Fibroblast of skin of left biceps (primary cell): ENCODE measurements at regions not wholly inside any gene's neighbourhood (a gene's known extent, or its start where the extent isn't known, plus 50 kb on each side); places are given as distances from the start of the nearest gene placed in this dataset.
A peak's percentile ranks its signal among the peaks of the same experiment; 100 is the strongest.
"Not testable (repeated sequence)": the region's sequence is repeated elsewhere in the genome, so short reads cannot be mapped to it uniquely, and the experiment has no call there.

Experiments used
- DNase-seq, 2 experiments: peaks; one replicate each; pipeline ENCODE4 v3.0.0-alpha.2; 2013; ENCODE audit warnings: low read depth in 2 of 2

DNA sequence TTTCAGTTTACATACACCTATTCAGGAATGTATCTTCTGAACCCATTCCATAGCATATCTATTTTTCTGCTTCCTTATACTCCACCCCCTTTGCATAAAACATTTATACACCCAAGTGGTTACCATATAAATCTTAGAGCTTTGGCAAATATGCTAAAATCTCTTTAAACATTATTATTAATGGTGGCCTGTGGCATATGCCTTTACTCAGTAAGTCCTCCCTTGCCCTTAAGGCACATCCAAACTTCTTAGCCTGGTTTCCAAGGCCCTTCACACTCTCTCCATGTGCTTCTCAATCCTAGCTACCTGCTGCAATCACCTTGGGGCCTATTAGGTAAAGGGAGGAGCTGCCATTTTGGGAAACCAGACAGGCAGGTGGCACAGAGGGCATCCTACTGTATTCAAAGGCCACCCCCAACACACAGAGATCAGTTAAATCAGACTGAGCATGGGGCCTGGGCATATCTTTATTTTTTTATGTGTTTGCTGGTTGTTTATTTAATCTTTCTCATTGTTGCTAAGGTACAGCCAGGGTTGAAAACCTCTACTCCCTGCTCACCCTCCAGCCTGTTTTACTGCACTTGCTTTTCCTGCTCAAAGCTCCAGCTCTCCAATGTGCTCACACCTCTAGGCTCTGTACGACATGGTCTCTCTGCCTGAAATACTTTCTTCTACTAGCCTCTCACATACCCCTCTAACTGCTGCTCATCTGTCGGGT lies 242.8 kb upstream of the HNRNPA3 start:
- DNase-seq: no peak

DNA sequence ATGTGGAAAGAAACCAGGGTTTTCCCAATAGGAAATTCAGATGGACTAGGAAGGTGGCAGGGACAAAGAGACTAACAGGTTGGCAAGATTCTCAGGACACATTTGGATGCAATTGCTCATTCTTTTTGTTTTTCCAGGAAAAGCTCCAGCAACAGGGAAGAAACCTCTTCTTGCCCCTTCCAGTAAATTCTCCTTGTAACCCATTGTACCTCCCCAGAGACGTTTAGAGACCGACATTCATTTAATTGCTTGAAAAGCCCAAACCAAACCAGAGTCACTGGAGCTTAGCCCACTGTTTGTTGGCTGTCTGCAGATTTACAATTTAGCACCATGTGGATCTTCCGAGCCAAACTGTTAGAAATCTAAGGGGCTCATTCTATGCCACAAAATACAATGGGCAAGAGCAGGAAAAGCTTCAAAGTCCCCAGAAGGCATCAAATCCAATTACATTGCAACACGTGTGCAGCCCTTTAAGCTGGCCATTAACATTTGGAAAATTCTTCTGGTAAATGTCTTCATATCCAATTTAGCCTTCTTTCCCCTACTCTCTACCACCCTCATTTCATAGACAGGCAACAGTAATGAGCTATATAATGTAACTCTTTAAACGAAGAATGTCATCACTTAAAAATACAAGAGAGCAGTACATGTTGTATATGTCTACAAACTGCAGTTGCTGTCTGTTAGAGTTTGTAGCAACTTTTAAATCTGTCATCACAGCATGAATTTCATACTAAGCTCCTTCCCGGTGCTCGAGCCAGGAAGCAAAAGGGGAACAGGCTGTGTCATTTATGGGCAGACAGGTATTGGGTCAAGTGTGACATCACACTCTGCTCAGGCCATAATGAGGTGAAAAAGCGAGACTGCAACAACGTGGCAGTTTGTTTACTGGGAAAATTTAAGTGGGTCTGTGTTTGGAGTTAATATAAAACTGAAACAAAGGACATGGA lies 235.6 kb upstream of the HNRNPA3 start:
- DNase-seq: no peak

DNA sequence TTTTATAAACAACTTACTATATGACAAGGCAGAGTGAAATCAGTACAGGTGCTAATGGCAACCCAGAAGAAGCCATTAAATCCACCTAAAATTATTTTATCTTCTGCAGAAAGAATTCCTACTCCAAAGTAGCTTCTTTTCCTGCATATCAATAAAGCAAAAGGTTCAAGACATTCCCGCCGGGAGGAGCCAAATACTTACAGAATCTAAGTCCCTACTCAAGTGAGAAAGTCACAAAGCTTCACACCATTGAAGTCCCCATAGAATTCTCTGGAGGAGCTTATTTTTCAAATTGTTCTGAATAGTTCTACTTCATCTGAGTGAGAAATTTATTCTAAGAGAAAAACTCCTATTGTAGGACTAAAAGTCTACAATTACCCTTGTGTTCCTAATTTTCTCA lies 233.7 kb upstream of the HNRNPA3 start:
- no peak for DNase-seq

DNA sequence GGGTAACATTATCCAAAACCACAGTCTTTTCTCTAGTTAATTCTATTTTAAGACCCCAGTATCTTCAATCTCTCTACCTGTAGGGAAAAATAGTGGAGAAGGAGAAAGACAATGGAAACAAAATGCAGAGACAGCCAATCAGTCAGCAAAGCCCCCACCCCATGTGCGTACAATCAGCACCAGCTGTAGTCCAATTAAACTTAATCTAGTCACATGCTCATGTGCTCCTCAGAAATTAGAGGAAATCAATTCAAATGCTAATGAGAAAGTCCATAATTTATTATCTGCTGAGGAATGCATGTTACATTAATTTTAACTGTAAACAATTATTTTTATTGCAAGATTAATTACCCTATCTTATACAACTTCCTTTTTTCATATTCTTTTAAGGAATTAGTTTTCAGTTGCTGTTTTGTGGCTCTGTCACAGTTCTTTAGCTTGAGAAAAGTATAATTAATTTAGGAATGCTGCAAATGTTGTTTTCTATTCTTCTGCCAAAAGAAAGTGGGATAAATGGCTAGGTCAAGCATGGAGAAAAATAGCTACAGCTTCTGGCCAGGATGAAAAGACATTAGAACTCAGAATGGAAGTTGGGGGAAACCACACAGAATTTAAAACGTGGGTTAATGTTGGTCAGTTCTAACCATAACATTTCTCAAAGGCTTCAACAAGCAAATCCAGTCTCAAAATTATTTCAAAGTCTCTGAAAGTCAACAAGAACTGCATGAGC lies 232.4 kb upstream of the HNRNPA3 start:
- DNase-seq: no peak

DNA sequence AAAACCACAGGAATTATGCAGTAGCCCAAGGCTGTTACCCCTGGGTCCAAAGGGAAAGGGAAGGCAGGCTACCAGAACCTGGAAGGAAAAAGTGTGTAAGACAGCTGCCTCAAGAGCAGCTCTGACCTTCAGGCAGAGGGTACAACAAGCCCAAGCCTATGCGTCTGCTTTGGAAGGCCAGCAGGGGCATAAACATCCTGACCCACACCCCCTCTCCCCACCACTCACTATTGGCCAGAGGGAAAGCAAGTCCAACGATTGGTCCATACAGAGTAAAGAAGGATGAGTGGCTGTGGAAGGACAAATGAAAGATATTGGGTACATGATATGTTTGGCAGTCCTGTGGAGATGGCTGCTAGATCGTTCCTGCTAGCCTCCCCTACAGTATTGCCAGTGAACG lies 227.6 kb upstream of the HNRNPA3 start:
- DNase-seq: no peak

DNA sequence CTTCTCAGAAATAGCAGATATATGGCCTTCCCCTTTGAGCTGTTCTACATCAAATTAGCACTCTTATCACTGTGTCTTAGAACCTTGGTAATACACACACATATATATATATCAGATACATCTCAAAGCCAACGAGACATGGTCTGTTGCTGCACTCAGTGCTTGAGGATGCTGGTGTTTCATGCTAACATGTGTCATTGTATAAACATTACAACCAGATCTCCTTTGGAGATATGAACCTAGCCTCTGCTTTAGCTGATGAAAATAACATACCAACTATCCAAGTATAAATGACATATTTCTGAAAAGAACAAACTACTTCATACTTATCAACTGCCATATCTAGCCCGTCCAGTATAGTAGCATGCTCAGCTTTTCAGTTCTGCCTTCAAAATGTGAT lies 226.7 kb upstream of the HNRNPA3 start:
- DNase-seq: no peak

DNA sequence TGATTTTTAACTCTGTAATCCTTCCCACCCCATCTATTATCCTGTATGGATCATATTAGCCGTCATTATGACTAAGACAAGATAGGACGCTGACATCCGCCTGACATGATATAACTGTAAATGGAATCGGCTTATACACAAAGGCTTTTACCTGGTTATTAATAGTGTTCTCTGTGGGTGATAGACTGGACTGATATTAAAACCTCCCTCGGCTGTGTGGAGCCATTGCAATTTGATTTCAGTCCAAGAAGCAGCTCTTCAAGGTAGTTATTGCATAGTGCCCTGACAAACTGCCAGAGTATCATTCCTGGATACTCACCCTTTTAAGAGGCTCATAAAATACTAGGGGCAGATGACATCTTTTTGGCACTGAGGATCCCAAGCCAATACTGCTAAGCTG lies 226.1 kb upstream of the HNRNPA3 start:
- DNase-seq: no peak

DNA sequence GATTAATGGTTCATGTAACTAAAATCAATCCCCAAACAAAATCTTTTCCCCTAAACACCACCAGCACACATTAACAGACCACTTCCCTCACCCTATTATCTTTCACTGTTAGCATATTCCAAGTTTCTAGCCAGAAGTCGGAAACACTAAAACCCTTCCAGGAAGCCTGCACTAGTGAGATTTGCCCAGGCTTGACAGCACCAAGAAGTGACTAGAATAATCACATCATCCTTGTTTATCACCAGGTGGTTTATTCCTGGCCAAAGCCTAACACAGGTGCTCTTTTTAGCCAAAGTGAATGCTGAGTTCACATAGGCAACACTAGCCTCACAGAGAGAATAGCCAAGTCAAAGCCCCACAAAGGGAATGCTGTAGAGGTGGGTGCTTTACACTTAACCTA lies 221.2 kb upstream of the HNRNPA3 start:
- no peak for DNase-seq

DNA sequence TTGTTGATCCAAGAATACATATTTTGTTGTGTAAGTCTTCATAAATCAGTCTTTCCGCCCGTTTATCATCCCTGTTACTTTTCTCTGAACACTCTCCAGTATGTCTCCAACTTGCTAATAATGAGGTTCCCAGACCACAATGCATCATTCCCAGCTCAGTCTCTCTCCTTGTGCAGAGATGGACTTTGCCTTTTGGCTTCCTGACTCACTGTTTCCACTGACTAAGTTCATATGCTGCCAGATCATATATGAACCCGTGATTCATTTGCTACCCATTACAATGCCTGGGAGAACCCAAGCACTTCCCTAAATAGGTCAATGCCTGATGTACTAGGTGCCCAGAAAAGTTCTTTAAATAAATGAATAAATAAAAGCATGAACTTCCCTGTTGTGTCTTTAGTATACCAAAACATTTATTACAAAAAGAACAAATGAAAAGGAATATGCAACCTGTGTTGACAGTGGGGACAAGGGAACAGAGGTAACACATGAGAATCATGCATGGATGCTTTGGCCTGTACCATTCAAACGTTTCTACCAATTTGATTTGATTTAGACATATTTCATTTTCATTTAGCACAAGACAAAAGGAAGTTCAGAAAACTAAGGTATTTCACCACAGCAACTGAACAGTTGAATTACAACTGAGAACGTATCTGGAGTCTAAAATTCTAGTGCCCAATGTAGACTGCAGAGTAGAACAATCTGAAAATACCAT lies 215.4 kb upstream of the HNRNPA3 start:
- DNase-seq: peak; percentile 87 to 91

DNA sequence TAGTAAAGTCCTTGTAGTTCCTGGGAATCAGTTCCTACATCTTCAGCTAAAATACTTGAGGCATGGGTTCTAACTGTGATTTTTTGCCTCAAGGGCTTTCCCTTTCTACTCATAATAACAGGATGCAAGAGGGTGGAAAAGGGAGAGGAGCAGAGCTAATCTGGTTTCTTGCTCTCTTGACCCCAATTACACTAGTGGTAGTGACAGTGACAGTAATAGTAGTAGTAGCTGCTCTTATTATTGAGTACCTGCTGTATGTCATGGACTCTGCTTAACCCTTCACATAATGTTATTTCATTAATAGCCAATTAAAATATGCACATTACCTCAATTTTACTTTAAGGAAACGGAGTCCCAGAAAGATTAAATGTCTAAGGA lies 214.8 kb upstream of the HNRNPA3 start:
- no peak for DNase-seq

DNA sequence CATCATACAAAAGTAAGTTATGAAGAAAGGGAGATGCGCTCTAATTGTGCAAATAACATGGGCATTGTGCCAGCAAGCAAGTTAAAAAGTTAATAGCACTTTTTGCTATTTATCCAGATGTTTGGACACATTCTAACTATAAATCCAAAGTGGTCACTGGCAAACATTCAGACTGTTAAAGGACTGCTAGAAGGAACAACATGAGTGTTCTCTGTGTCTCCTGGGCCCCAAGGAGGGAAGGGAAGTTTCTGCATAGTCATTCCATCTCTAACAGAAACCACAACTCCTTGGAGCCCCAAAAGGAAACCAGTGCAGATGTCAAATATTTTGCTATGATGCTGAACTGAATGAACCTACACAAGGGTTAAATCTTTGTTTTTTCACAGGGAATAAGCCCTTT lies 213.3 kb upstream of the HNRNPA3 start:
- DNase-seq: peak; percentile 77 to 80

DNA sequence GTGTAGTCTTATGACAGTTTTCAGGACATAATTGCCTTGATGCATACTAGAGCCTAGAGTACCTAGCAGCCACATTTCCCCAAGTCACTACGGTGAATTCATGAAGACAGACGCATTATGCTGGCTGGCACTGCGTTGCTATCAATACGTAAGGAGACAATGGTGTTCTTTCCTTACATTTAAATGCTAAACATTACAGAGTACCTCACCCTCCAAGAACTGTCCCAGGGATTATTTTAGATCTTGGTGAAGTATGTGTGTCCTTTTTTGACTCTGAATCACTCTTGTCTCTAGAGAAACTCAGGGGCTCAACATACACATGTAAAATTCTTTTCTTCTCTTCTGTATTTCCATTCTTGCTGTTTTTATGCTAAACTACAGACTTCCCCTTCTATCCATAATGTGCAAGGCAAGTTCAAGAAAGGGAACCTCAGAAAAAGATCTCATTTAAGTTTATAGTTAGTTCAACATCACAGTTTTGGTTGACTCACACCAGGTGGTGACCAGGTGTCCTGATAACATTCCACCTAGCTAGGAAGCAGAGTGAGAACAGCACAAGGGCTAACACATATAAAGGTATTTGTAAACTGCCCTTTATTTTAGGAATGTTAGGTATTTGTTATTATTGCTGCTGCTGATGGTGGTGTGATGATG lies 212.4 kb upstream of the HNRNPA3 start:
- no peak for DNase-seq

DNA sequence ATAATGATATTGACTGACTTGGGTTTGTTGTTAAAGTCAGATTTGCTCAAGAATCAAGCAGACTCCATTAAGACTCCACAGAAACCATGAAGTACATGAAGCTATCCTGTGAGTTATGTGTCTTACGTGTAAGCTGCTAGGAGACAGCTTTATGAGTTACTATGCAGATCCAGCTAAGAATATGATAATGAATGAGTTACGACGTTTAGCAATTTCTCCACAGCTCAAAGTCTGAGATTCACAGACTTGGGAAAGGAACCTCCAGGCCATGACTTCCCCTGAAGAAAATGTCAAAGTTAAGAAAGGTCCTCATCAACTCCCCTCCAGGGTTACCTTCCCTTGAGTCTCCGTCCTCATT lies 211.9 kb upstream of the HNRNPA3 start:
- no peak for DNase-seq

DNA sequence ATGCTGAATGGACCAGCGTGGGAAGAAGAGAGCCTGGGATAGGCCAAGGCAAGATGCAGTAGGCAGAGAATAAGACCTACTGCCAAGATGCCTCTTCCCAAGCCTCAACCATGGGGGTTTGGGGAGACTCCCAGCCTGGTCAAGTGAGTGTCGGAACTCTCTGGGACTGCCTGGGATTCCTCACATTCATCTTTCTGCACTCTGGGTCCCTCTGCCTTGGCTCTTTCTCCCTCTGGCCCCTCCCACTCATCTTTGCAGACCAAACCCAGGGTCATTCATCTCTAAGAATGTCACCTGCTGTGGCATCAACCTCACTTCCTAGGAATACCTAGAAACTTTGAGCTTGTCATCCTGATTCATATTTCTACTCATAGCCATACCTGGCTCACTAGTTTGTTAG lies 211.3 kb upstream of the HNRNPA3 start:
- DNase-seq: no peak

DNA sequence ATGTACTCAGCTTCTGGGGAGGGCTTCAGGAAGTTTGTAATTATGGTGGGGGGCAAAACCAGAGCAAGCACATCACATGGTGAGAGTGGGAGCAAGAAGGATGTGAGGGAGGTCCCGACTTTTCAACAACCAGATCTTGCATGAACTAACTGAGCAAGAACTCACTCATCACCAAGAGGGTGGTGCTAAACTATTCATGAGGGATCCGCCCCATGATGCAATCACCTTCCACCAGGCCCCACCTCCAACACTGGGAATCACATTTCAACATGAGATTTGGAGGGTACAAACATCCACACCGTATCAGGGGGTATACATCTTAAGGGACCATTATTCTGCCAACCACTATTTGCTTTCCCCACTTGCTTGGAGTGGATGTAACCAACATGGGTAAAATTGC lies 209.6 kb upstream of the HNRNPA3 start:
- no peak for DNase-seq

DNA sequence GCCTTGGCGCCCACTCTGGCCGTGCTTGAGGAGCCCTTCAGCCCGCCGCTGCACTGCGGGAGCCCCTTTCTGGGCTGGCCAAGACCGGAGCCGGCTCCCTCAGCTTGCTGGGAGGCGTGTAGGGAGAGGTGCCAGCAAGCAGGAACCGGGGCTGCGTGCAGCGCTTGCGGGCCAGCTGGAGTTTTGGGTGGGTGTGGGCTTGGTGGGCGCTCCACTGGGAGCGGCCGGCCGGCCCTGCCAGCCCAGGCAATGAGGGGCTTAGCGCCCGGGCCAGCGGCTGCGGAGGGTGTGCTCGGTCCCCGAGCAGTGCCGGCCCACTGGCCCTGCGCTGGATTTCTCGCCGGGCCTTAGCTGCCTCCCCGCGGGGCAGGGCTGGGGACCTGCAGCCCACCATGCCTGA lies 204.9 kb upstream of the HNRNPA3 start:
- not testable (repeated sequence) for DNase-seq

DNA sequence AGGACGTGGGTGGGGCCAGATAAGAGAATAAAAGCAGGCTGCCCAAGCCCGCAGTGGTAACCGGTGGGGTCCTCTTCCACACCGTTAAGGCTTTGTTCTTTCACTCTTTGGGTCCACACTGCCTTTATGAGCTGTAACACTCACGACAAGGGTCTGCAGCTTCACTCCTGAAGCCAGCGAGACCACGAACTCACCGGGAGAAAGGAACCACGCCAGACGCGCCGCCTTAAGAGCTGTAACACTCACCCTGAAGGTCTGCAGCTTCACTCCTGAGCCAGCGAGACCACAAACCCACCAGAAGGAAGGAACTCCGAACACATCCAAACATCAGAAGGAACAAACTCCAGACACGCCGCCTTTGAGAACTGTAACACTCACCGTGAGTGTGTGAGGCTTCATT lies 203.9 kb upstream of the HNRNPA3 start:
- DNase-seq: not testable (repeated sequence)

DNA sequence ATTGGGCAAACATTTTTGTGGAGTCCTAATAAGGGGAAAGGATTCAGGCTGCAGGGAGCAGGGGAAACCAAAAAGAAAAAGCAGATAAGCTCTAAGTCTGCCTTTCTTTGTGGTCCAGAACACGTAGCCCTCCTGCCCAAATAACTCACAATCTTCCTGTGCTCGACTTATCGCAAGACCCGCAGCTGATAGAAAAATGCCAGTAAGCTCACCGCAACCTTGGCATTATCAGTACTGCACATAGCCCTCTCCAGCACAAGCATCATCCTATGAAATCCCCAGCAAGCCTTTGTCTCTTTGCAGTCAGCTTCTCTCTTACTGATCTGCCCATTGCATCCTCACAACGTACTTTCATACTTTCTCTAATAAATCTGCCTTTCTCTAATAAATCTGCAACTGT lies 202.4 kb upstream of the HNRNPA3 start:
- DNase-seq: no peak

DNA sequence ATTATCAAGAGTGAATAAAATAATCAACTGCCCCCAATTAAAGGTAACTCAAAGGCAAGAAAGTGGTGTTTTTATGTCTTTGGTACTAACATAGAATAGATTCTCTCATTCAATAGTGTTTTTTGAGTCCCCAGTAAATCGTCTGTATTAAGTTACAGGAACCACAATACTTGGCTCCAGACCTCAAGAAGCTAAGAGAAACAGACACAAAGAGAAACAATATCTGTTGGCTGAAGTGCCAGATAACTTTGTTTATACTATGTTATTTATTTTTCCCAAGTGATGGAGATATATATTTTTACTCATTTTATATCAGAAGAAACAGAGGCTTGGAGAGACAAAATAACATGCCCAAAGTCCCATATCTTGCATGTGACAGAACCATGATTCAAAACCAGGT lies 201.7 kb upstream of the HNRNPA3 start:
- no peak for DNase-seq

DNA sequence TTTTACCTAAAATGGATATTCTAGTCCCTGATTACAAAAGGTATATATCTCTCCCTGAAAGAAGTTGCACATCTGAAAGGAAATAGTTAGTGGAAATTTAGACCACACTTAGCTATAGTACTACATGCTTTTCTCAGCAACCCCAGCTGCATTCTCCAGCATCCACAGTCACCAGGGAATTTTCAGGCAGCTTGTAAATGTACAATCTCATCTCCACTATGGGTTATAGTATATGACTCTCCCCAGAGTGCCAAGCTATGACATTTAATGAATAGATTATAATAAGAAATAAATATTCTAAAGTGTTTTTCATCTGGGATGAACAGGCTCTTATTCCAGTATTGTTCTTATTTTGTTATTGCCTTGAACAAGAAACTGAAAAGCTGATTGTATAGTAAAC lies 197.6 kb upstream of the HNRNPA3 start:
- DNase-seq: no peak

DNA sequence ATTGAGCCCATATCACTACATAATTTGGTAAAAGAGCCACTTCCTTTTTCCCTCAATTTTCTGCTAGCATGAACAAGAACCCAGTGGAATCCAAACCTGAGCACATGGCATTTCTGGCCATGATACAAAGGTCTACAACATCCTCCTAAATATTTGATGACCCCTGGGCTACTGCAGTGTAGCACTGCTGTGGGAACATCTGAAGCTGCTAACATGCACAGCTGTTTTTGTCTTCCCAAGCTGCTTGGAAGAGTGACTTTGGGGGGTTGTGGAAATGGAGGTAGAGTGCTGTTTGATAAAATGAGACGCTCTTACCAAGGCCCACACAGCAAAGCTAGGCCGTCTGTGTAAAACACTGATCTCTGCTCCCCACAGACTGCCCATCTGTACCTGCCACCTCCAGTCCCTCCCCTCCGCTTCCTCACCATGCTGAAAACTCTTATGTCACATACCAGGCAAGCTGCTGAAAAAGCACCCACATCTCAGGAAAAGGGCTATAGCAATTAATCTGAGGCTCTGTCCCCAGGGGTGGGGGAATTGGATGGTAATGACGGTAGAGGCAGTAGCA lies 197.2 kb upstream of the HNRNPA3 start:
- DNase-seq: no peak
